Upper lobe of right lung (tissue), 1 donor: ENCODE measurements at regions not wholly inside any gene's neighbourhood (a gene's known extent, or its start where the extent isn't known, plus 50 kb on each side); places are given as distances from the start of the nearest gene placed in this dataset.

Experiments
- ATAC-seq: fragments of 200-7000 bp; cut with Tn5 transposase; one replicate; pipeline ENCODE4 v1.9.1; 2020; ENCODE audit warnings: mild to moderate bottlenecking, moderate library complexity
- DNase-seq: peaks from one replicate; pipeline ENCODE4 v3.0.0-alpha.2; 2020
- H3K27ac ChIP-seq: fragments of 200-600 bp; one replicate; pipeline ENCODE4 v1.8.0; 2022
- H3K27me3 ChIP-seq: fragments of 200-600 bp; one replicate; pipeline ENCODE4 v1.8.0; 2022; ENCODE audit warnings: mild to moderate bottlenecking
- H3K36me3 ChIP-seq: fragments of 200-600 bp; one replicate; pipeline ENCODE4 v1.8.0; 2022
- H3K4me1 ChIP-seq: fragments of 200-600 bp; one replicate; pipeline ENCODE4 v1.8.0; 2022
- H3K4me3 ChIP-seq: fragments of 200-600 bp; one replicate; pipeline ENCODE4 v1.8.0; 2022; ENCODE audit warnings: mild to moderate bottlenecking
- H3K9me3 ChIP-seq: fragments of 200-600 bp; one replicate; pipeline ENCODE4 v1.8.0; 2022
- CTCF ChIP-seq: fragments of 200-600 bp; IDR thresholded peaks from one replicate; pipeline ENCODE4 v1.8.0; 2022; ENCODE audit warnings: antibody characterized with exemption
- intact Hi-C: fragments of 100-400 bp; cut with DNase I; formaldehyde crosslinking; loops from one replicate; pipeline ENCODE4 v1.11.0; 2022
- donor health status: DM: no; HTN: yes; CAD: no; lungs with severe emphysema.

GRCh38 chr10:83937161-83937560 is 202.1 kb upstream of the GHITM start:
- Histone ChIP-seq H3K36me3 (no peaks in the 10 kb centered on the region), H3K4me1 (no peaks in the 10 kb centered on the region), H3K4me3 (no peak overlapping the region), H3K27ac (no peak overlapping the region), H3K27me3 (no peaks in the 10 kb centered on the region), H3K9me3 (no peaks in the 10 kb centered on the region)
- ATAC-seq (no peak), DNase-seq (no peak)
- intact Hi-C loops = no loop called here
- TF ChIP-seq CTCF = no peak

- no peak for ATAC-seq
- no peak for TF ChIP-seq CTCF
- Histone ChIP-seq H3K4me1 (no peaks in the 10 kb centered on the region), H3K36me3 (no peaks in the 10 kb centered on the region), H3K9me3 (no peaks in the 10 kb centered on the region), H3K27me3 (no peaks in the 10 kb centered on the region), H3K27ac (no peak overlapping the region), H3K4me3 (no peak overlapping the region)
- intact Hi-C loops = no loop called here
- DNase-seq = no peak
Observed at GRCh38 chr10:83937826-83938225, 201.5 kb upstream of the GHITM start.

- no peak overlapping the region for H3K27ac ChIP-seq
- H3K9me3 ChIP-seq = no peaks in the 10 kb centered on the region
- no peaks in the 10 kb centered on the region for H3K4me1 ChIP-seq
- no peak for TF ChIP-seq CTCF
- DNase-seq (no peak), ATAC-seq (no peak)
- no peak overlapping the region for H3K4me3 ChIP-seq
- intact Hi-C loops = no loop called here
- no peaks in the 10 kb centered on the region for H3K36me3 ChIP-seq
- no peaks in the 10 kb centered on the region for H3K27me3 ChIP-seq
Observed at GRCh38 chr10:83941189-83941588, 198.1 kb upstream of the GHITM start.

GRCh38 chr10:83942410-83942809 is 196.9 kb upstream of the GHITM start:
- DNase-seq = no peak
- TF ChIP-seq CTCF = no peak
- Histone ChIP-seq H3K27ac (no peak overlapping the region), H3K9me3 (no peaks in the 10 kb centered on the region), H3K36me3 (no peaks in the 10 kb centered on the region), H3K27me3 (no peaks in the 10 kb centered on the region), H3K4me1 (no peaks in the 10 kb centered on the region), H3K4me3 (no peak overlapping the region)
- no peak for ATAC-seq
- intact Hi-C loops = no loop called here

- Histone ChIP-seq H3K27me3 (no peaks in the 10 kb centered on the region), H3K36me3 (no peaks in the 10 kb centered on the region), H3K27ac (no peak overlapping the region), H3K4me1 (no peaks in the 10 kb centered on the region), H3K4me3 (no peak overlapping the region), H3K9me3 (no peaks in the 10 kb centered on the region)
- intact Hi-C loops = no loop called here
- ATAC-seq = no peak
- no peak for DNase-seq
- no peak for TF ChIP-seq CTCF
Observed at GRCh38 chr10:83943049-83943448, 196.3 kb upstream of the GHITM start.

GRCh38 chr10:83943920-83944319 is 195.4 kb upstream of the GHITM start:
- no peaks in the 10 kb centered on the region for H3K36me3 ChIP-seq
- no peaks in the 10 kb centered on the region for H3K9me3 ChIP-seq
- no peak for TF ChIP-seq CTCF
- DNase-seq (no peak), ATAC-seq (no peak)
- H3K4me3 ChIP-seq = no peak overlapping the region
- H3K27ac ChIP-seq = no peak overlapping the region
- intact Hi-C loops = no loop called here
- no peaks in the 10 kb centered on the region for H3K27me3 ChIP-seq
- H3K4me1 ChIP-seq = no peaks in the 10 kb centered on the region
